NB4 (cell line): ENCODE measurements at regions not wholly inside any gene's neighbourhood (a gene's known extent, or its start where the extent isn't known, plus 50 kb on each side); places are given as distances from the start of the nearest gene placed in this dataset.

ENCODE experiments used
- MYC ChIP-seq: IDR thresholded peaks from 2 replicates; pipeline ENCODE4 v1.6.1; 2011; ENCODE audit warnings: low read depth, low read length
- TF ChIP-seq, protein P1 (sequence below): IDR thresholded peaks from one replicate; pipeline ENCODE4 v1.5.1; 2012; ENCODE audit warnings: low read depth, low read length

DNA sequence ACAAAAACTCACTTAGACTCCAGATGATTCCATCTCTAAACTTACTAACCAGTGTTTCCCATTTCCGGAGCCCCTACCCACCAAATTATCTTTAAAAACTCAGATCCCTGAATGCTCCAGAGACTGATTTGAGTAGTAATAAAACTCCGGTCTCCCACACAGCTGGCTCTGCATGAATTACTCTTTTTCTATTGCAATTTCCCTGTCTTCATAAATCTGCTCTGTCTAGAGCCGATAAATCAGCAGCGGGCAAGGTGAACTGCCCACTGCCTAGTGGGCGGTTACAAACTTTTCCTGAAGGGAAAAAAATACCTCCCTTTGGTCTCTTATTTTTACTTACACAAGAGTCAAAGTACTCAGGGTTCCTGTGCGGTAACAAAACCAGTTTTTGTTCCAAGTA, 624.4 kb upstream of the RORB start:
- no peak for TF ChIP-seq MYC
- TF ChIP-seq, protein P1, sequence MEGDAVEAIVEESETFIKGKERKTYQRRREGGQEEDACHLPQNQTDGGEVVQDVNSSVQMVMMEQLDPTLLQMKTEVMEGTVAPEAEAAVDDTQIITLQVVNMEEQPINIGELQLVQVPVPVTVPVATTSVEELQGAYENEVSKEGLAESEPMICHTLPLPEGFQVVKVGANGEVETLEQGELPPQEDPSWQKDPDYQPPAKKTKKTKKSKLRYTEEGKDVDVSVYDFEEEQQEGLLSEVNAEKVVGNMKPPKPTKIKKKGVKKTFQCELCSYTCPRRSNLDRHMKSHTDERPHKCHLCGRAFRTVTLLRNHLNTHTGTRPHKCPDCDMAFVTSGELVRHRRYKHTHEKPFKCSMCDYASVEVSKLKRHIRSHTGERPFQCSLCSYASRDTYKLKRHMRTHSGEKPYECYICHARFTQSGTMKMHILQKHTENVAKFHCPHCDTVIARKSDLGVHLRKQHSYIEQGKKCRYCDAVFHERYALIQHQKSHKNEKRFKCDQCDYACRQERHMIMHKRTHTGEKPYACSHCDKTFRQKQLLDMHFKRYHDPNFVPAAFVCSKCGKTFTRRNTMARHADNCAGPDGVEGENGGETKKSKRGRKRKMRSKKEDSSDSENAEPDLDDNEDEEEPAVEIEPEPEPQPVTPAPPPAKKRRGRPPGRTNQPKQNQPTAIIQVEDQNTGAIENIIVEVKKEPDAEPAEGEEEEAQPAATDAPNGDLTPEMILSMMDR = no peak
